ENCODE measurements at regions not wholly inside any gene's neighbourhood (a gene's known extent, or its start where the extent isn't known, plus 50 kb on each side); places are given as distances from the start of the nearest gene placed in this dataset.
A peak's percentile ranks its signal among the peaks of the same experiment; 100 is the strongest.

- TF ChIP-seq REST (IDR thresholded peaks at IDR 0.05; ENCODE audit: unreplicated experiment) (no peak), CTCF (conservative IDR thresholded peaks at IDR 0.05; ENCODE audit: low read depth in 2 of 2) (no peak), ZNF331 (CRISPR knock-in tag; IDR thresholded peaks at IDR 0.05; ENCODE audit: low read depth) (no peak), NANOG (IDR thresholded peaks at IDR 0.05; ENCODE audit: borderline replicate concordance) (no peak)
These were observed 63.8 kb upstream of the TNP1 start (continued) for GRCh38 chr2:216923706-216924105.

GRCh38 chr2:216922175-216922780 lies 62.4 kb upstream of the TNP1 start:
- no peak overlapping the region for H3K4me3 Mint-ChIP-seq
- no peaks in the 10 kb centered on the region for H3K9me3 Mint-ChIP-seq
- Histone ChIP-seq H3K9me2 (ENCODE audit: insufficient read depth) (no peaks in the 10 kb centered on the region), H3K4me3 (no peak overlapping the region), H3K27me3 (ENCODE audit: insufficient read depth) (no peaks in the 10 kb centered on the region), H3K4me1 (ENCODE audit: insufficient read depth) (peaks cover 7% of the 10 kb centered on the region; the same call in 1 of the 2 replicates), H3F3A (replicated peaks; ENCODE audit: low read depth) (no peaks in the 10 kb centered on the region), H4K20me1 (replicated peaks; ENCODE audit: insufficient read depth) (no peaks in the 10 kb centered on the region; the same call in 1 of the 2 replicates), H3K27ac (ENCODE audit: low read depth) (no peak overlapping the region), H3K79me2 (replicated peaks; ENCODE audit: insufficient read depth) (no peaks in the 10 kb centered on the region), H3K4me2 (no peak overlapping the region), H2AFZ (no peak overlapping the region), H3K36me3 (ENCODE audit: insufficient read depth) (no peaks in the 10 kb centered on the region)
- ATAC-seq (no peak), DNase-seq (ENCODE audit: low spot score) (peak; percentile 30)
- H3K27ac Mint-ChIP-seq, result no peak overlapping the region
- peaks cover 14% of the 10 kb centered on the region for H3K4me1 Mint-ChIP-seq
- no peaks in the 10 kb centered on the region for H3K27me3 Mint-ChIP-seq (ENCODE audit: insufficient read depth, low read depth, poor library complexity)
- no peaks in the 10 kb centered on the region for H3K36me3 Mint-ChIP-seq (ENCODE audit: low read depth)
- TF ChIP-seq JUNB (IDR thresholded peaks at IDR 0.05; ENCODE audit: unreplicated experiment) (no peak), NANOG (IDR thresholded peaks at IDR 0.05; ENCODE audit: borderline replicate concordance) (no peak), STAT1 (IDR thresholded peaks at IDR 0.05; ENCODE audit: unreplicated experiment) (no peak), ZNF114 (CRISPR knock-in tag; IDR thresholded peaks at IDR 0.05) (no peak), REST (IDR thresholded peaks at IDR 0.05; ENCODE audit: unreplicated experiment) (no peak), EZH2phosphoT487 (IDR thresholded peaks at IDR 0.05; ENCODE audit: unreplicated experiment) (no peak), EZH2 (IDR thresholded peaks at IDR 0.05; ENCODE audit: low read depth, unreplicated experiment) (no peak)
